Adipocyte (in vitro differentiated cells): ENCODE measurements at regions not wholly inside any gene's neighbourhood (a gene's known extent, or its start where the extent isn't known, plus 50 kb on each side); places are given as distances from the start of the nearest gene placed in this dataset.
A peak's percentile ranks its signal among the peaks of the same experiment; 100 is the strongest.

ENCODE experiments used
- DNase-seq: peaks from one replicate; pipeline ENCODE4 v3.0.0-alpha.2; 2015; ENCODE audit warnings: low read depth
- H3K27me3 ChIP-seq: replicated peaks from 2 replicates; pipeline ENCODE4 v1.7.0; 2013; ENCODE audit warnings: mild to moderate bottlenecking, low read length, moderate library complexity; ENCODE audit not compliant: control insufficient read depth, insufficient read depth
- H3K36me3 ChIP-seq: 2 replicates; pipeline ENCODE4 v1.7.0; 2013; ENCODE audit warnings: low read length, mild to moderate bottlenecking, moderate library complexity; ENCODE audit not compliant: control insufficient read depth, insufficient read depth, severe bottlenecking
- H3K4me1 ChIP-seq: 2 replicates; pipeline ENCODE4 v1.7.0; 2013; ENCODE audit warnings: mild to moderate bottlenecking, low read length, moderate library complexity; ENCODE audit not compliant: control insufficient read depth, insufficient read depth
- H3K4me3 ChIP-seq: 2 replicates; pipeline ENCODE4 v1.7.0; 2013; ENCODE audit warnings: mild to moderate bottlenecking, low read length, moderate library complexity
- H3K9ac ChIP-seq: 2 replicates; pipeline ENCODE4 v1.7.0; 2013; ENCODE audit warnings: mild to moderate bottlenecking, low read length, moderate library complexity
- H3K9me3 ChIP-seq: 2 replicates; pipeline ENCODE4 v1.7.0; 2013; ENCODE audit warnings: mild to moderate bottlenecking, low read length, moderate library complexity; ENCODE audit not compliant: control insufficient read depth

DNA sequence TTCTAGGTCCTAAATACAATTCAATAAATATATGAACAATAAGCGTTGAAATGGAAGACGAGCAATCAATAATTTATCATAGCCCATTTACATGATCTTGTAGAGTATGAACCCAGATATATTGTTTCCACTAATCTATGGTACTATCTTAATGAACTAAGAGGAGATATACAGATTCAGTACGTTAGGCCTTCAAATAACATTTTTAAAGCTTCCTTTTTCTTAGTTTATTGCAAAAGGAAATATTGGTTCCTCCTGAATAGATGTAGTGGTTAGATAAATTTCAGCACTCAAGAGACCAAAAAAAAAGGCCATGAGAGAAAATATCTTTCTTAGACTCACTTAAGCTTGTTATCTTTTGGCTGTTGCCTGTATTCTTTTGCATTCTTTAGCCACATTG lies 147.5 kb upstream of the PITX2 start:
- Histone ChIP-seq H3K4me1 (no peaks in the 10 kb centered on the region), H3K36me3 (no peaks in the 10 kb centered on the region), H3K9me3 (no peaks in the 10 kb centered on the region), H3K27me3 (no peaks in the 10 kb centered on the region), H3K4me3 (no peak overlapping the region), H3K9ac (no peak overlapping the region)
- DNase-seq: no peak

DNA sequence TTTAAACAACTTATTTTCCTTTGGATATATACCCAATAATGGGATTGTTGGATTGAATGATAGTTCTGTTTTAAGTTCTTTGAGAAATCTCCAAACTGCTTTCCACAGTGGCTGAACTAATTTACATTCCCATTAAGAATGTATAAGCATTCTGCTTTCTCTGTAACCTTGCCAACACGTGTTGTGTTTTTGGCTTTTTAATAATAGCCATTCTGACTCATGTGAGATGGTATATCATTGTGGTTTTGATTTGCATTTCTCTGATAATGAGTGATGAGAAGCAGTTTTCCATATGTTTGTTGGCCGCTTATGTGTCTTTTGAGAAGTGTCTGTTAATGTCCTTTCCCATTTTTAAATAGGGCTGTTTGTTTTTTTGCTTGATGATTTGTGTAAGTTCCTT lies 155.6 kb upstream of the PITX2 start:
- Histone ChIP-seq H3K27me3 (no peaks in the 10 kb centered on the region), H3K4me3 (no peak overlapping the region), H3K9me3 (no peaks in the 10 kb centered on the region), H3K9ac (no peak overlapping the region), H3K36me3 (no peaks in the 10 kb centered on the region), H3K4me1 (no peaks in the 10 kb centered on the region)
- DNase-seq: no peak

DNA sequence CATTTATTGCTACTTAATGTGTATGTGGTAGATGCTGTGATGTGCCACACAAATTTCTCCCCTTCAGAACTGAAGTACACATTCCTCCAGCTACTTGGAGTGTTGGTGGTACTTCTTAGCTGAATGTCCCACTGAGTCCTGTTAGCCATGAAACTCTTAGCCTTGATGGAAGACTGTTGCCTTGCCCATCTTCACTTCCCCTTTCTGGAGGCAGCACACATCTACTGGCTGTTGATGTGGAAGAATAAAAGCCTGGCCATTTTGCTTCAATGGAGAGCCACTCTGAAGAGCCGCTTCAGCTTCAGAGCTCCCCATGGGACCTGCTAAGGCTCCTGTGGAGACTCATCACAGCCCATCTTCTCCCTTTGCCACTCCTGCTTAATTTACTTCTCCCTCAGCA lies 157.7 kb upstream of the PITX2 start:
- no peaks in the 10 kb centered on the region for H3K4me1 ChIP-seq
- no peaks in the 10 kb centered on the region for H3K9me3 ChIP-seq
- H3K27me3 ChIP-seq: no peaks in the 10 kb centered on the region
- DNase-seq: no peak
- no peaks in the 10 kb centered on the region for H3K36me3 ChIP-seq
- H3K4me3 ChIP-seq: no peak overlapping the region
- no peak overlapping the region for H3K9ac ChIP-seq

DNA sequence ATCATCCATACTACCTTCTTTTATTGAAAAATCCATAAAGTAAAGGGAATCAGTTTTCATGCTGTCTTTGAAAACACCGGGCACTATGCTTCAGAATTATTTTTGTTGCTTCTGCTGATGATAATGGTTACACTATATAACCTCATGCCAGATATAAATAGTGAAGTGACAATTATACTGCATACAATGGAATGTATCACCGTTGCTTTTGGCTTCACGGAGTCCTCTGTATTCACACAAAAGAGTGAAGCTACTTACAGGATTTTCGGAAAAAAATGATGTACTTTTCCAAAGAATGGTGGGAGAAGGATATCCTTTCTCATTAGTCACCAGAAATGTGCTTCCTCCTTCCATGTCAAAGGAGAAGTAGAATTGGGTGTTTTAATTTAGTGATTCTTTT lies 159.1 kb upstream of the PITX2 start:
- H3K4me3 ChIP-seq: no peak overlapping the region
- no peak overlapping the region for H3K9ac ChIP-seq
- H3K27me3 ChIP-seq: no peaks in the 10 kb centered on the region
- no peaks in the 10 kb centered on the region for H3K36me3 ChIP-seq
- H3K4me1 ChIP-seq: peaks cover 1% of the 10 kb centered on the region
- no peak for DNase-seq
- H3K9me3 ChIP-seq: no peaks in the 10 kb centered on the region

DNA sequence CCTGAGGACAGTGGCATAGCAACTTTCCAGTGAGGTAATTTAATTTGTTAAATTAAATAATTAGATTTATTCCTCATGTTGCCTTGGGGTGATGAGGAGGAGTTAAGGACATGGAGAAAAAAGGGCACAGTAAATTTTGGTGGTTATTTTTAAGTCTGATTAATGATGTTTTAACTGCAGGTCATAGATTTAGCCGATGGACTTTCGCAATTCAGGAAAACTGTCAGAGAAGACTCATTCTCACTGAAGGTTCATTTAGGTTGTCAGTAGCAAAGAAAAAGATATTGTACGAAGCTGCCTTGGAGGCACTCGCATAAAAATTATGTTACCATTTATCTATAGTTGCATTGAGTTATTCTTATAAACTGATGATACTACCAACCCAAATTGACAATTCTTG lies 164.2 kb upstream of the PITX2 start:
- no peaks in the 10 kb centered on the region for H3K9me3 ChIP-seq
- H3K27me3 ChIP-seq: no peaks in the 10 kb centered on the region
- no peaks in the 10 kb centered on the region for H3K36me3 ChIP-seq
- H3K9ac ChIP-seq: no peak overlapping the region
- no peak overlapping the region for H3K4me3 ChIP-seq
- peaks cover 8% of the 10 kb centered on the region for H3K4me1 ChIP-seq
- no peak for DNase-seq

DNA sequence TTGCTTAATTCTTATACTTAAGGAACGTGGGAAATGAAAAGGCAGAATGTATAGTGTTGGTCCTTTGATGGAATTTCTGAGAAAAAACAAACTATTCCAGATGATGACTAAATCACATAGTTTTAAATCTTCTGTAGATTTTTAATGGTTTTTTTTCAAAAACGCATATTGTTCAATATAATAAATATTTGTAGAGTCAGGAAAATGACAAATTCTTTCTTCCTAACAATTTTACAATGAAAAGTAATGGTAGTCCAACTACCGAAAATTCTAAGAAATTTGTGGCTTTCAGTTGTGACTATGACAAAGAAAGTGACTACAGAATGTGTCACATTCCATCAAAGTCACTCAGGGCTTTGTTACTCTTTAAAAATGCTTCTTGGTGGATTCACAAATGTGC lies 164.8 kb upstream of the PITX2 start:
- Histone ChIP-seq H3K9ac (no peak overlapping the region), H3K36me3 (no peaks in the 10 kb centered on the region), H3K4me3 (no peak overlapping the region), H3K4me1 (peaks cover 8% of the 10 kb centered on the region), H3K9me3 (no peaks in the 10 kb centered on the region), H3K27me3 (no peaks in the 10 kb centered on the region)
- no peak for DNase-seq

DNA sequence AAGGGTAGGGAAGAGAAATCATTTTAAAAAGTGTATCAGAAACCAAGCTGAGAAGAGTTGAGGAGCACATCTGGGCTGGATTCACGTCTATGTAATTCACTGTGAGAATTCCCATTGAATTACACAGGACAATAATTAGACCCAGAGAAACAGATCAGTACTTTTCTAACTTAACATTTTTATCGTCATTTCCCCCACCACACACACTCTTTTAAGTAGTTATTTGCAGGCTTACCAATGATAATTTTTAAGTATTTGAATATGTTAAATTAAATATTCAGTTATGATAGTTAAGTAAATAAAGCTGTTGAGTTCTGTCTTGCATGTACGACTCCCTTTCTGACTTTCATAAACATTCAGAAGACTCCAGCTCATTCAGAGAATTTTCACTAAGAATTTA lies 165.4 kb upstream of the PITX2 start:
- H3K9me3 ChIP-seq: no peaks in the 10 kb centered on the region
- H3K9ac ChIP-seq: no peak overlapping the region
- H3K27me3 ChIP-seq: no peaks in the 10 kb centered on the region
- H3K4me1 ChIP-seq: peaks cover 14% of the 10 kb centered on the region
- no peak overlapping the region for H3K4me3 ChIP-seq
- no peak for DNase-seq
- H3K36me3 ChIP-seq: no peaks in the 10 kb centered on the region

DNA sequence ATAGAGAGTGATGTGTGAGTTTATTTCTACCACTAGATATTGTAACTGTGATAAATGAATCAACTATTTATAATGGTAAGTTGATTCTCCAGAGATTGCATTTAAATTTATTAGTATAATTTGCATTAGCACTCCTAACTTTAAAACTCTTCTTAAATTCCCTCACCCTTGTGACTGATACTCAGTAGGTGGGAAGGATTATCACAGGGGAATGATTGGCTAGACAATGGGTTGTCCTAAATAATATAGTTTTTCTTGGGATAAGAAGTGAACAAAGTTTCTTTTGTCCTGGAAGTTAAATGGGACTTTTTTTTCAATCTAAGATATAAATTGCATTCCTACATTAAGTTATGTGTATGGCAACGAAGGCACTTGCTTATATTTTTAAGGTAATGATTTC lies 169.2 kb upstream of the PITX2 start:
- no peak overlapping the region for H3K4me3 ChIP-seq
- no peaks in the 10 kb centered on the region for H3K27me3 ChIP-seq
- DNase-seq: no peak
- H3K36me3 ChIP-seq: no peaks in the 10 kb centered on the region
- H3K9me3 ChIP-seq: no peaks in the 10 kb centered on the region
- no peak overlapping the region for H3K9ac ChIP-seq
- H3K4me1 ChIP-seq: peaks cover 21% of the 10 kb centered on the region

DNA sequence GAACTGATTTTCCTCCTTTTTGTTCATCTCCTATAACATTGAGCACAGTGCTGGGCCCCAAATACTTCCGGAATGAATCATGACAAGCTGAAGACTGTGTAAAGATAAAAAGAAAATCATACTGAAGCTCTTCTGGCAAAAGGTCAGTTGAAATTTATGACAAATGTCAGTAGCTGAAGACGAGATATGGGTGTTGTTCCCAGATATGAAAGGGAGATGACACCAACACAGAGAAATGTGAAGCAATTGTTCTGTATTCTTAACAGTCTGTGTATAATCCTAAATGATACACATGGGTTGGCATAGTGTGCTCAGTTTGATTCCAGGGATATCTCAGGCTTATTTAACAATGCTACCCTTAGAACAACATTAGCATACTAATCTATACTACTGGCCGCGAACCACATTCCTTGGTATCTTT lies 170.5 kb upstream of the PITX2 start:
- Histone ChIP-seq H3K27me3 (no peaks in the 10 kb centered on the region), H3K9ac (no peak overlapping the region), H3K4me3 (no peak overlapping the region), H3K4me1 (peaks cover 15% of the 10 kb centered on the region), H3K36me3 (no peaks in the 10 kb centered on the region), H3K9me3 (no peaks in the 10 kb centered on the region)
- DNase-seq: peak; percentile 13

DNA sequence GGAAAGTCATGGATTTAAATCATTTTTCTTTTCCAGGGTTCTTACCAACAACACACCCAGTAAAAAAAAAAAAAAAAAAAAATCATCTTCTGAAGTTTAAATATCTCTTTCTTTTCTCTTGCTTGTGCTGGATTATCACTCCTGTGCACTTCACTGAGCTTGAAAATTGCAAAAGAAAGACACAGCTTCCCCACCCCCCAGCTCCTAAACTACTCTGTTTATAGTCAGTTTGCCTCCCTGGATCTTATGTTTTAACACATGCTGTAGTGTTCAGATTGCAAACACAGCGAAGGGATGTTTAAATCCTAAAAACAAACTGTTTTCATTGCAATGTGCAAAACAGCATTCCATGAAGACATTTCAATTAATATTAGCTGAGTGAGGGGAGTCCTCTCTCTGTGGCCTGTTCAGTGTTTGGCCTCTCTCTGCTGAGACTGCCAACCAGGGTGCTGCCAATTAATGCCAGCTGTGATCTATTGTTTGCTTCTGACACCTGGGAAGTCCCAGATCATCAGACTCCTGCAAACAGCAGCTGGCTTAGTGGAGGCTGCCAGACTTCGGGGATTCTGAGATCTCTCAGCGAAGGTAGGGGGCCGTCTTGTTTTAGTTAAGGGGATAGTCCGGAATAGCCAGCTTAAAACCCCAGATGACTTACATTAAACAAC lies 171.1 kb upstream of the PITX2 start:
- Histone ChIP-seq H3K9me3 (no peaks in the 10 kb centered on the region), H3K4me1 (peaks cover 15% of the 10 kb centered on the region), H3K27me3 (no peaks in the 10 kb centered on the region), H3K9ac (no peak overlapping the region), H3K36me3 (no peaks in the 10 kb centered on the region), H3K4me3 (no peak overlapping the region)
- DNase-seq: no peak

DNA sequence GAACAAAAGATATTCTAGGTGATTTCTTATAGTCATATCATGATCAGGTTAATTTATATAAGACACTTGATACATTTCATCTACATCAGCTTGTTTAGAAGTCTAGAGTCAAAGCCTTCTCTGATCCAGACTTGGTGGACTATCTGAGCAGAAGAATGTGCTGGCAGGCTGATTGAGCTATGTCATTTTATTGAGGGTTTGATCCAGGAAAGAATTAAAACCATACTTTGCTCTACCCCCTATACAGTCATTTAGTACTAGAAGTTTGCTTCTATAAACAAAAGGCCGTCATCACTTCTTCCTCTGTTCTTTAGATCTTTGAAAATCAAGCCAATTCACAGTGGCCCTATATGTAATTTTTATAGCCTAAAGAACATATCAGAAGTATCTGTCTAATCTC lies 173.1 kb upstream of the PITX2 start:
- DNase-seq: no peak
- Histone ChIP-seq H3K4me3 (no peak overlapping the region), H3K9ac (no peak overlapping the region), H3K4me1 (peaks cover 15% of the 10 kb centered on the region), H3K36me3 (no peaks in the 10 kb centered on the region), H3K9me3 (no peaks in the 10 kb centered on the region), H3K27me3 (no peaks in the 10 kb centered on the region)

DNA sequence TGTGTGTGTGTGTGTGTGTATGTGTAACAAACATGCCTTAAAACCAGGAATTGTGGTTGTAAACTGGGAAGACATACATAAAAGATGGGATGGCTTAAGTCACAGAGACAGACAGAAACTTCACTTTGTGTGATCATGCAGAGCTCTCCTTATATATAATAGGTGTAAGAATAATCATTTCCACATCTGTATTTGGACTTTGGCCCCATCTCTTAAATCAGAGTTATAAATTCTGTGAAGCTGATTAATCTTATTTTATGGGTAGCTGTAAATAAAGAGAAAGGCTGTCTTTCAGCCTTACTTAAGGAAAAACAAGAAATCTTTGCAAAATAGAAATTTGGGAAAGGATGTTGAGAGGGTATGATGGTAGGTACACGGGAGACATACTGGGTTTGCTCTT lies 174.6 kb upstream of the PITX2 start:
- no peak for DNase-seq
- Histone ChIP-seq H3K4me1 (peaks cover 15% of the 10 kb centered on the region), H3K9me3 (no peaks in the 10 kb centered on the region), H3K27me3 (no peaks in the 10 kb centered on the region), H3K9ac (no peak overlapping the region), H3K36me3 (no peaks in the 10 kb centered on the region), H3K4me3 (no peak overlapping the region)
